GM12878 (cell line): ENCODE measurements at regions not wholly inside any gene's neighbourhood (a gene's known extent, or its start where the extent isn't known, plus 50 kb on each side); places are given as distances from the start of the nearest gene placed in this dataset.

Experiments
- ATAC-seq: fragments of 200-7000 bp; cut with Tn5 transposase; 3 replicates; pipeline ENCODE4 v1.9.1; 2020; ENCODE audit warnings: mild to moderate bottlenecking, moderate library complexity
- BruUV-seq: library from RNA; stranded (reverse); fragments of 400-500 nt; replicated peaks from 2 replicates; lab custom pipeline; 2021; lab: Mats Ljungman, UMichigan
- CTCF ChIA-PET: fragments of 300-600 bp; sonication (Branson Sonifier 250); formaldehyde crosslinking; extraction: SDS; loops from one replicate; lab custom pipeline; 2021; ENCODE audit warnings: inconsistent platforms; lab: Yijun Ruan, JAX
- POLR2A ChIA-PET: fragments of 350-600 bp; formaldehyde crosslinking; extraction: SDS; loops from one replicate; lab custom pipeline; 2021; ENCODE audit warnings: inconsistent platforms; lab: Charles Lee
- RAD21 ChIA-PET: fragments of 300-600 bp; sonication (Branson Sonifier 250); formaldehyde crosslinking; loops from one replicate; lab custom pipeline; 2023; ENCODE audit warnings: antibody characterized with exemption; ENCODE audit not compliant: unreplicated experiment; lab: Charles Lee
- SMC1A ChIA-PET: fragments of 300-600 bp; sonication (Branson Sonifier 250); formaldehyde crosslinking; loops from one replicate; lab custom pipeline; 2023; ENCODE audit not compliant: unreplicated experiment, uncharacterized antibody; lab: Charles Lee
- DNase-seq: peaks from one replicate; pipeline ENCODE4 v3.0.0-alpha.2; 2011; ENCODE audit warnings: low read depth, low spot score
- FAIRE-seq: peaks from 3 replicates; lab custom pipeline; 2011; peaks lifted over from hg19 to GRCh38; lab: Jason Lieb, UNC
- H2AFZ ChIP-seq: 2 replicates; pipeline ENCODE4 v1.6.0; 2011; ENCODE audit warnings: low read depth, low read length, control low read depth; ENCODE audit not compliant: control insufficient read depth
- H3K27ac ChIP-seq: 2 replicates; pipeline ENCODE4 v1.5.1; 2011; ENCODE audit warnings: control low read depth; ENCODE audit not compliant: control insufficient read depth, insufficient read depth
- H3K27me3 ChIP-seq, 2 experiments: replicated peaks in 1 of 2; 2 replicates each; pipeline versions ENCODE4 v1.6.0 to v1.6.1; 2011; ENCODE audit warnings: low read length in 1 of 2; ENCODE audit not compliant: control insufficient read depth in 2 of 2, insufficient read depth in 2 of 2
- H3K36me3 ChIP-seq, 2 experiments: 2 replicates each; pipeline ENCODE4 v1.5.1; 2011; ENCODE audit warnings: low read length in 1 of 2; ENCODE audit not compliant: control insufficient read depth in 2 of 2, insufficient read depth in 2 of 2
- H3K4me1 ChIP-seq: 2 replicates; pipeline ENCODE4 v1.6.1; 2011; ENCODE audit warnings: mild to moderate bottlenecking, low read length, moderate library complexity, mixed read lengths; ENCODE audit not compliant: control insufficient read depth, insufficient read depth
- H3K4me2 ChIP-seq: 2 replicates; pipeline ENCODE4 v1.6.0; 2011; ENCODE audit warnings: control low read depth; ENCODE audit not compliant: control insufficient read depth, insufficient read depth
- H3K4me3 ChIP-seq: fragments of 200-600 bp; sonication (generic); 2 replicates; pipeline ENCODE4 v1.5.1; 2016
- H3K79me2 ChIP-seq: 2 replicates; pipeline ENCODE4 v1.6.0; 2011; ENCODE audit warnings: low read length; ENCODE audit not compliant: control insufficient read depth, insufficient read depth
- H3K9ac ChIP-seq: 2 replicates; pipeline ENCODE4 v1.8.0; 2011; ENCODE audit warnings: low read length, control low read depth, mixed read lengths; ENCODE audit not compliant: control insufficient read depth, insufficient read depth
- H3K9me3 ChIP-seq: replicated peaks from 3 replicates; pipeline ENCODE4 v1.5.1; 2011; ENCODE audit warnings: mild to moderate bottlenecking, low read length; ENCODE audit not compliant: control insufficient read depth, insufficient read depth
- H4K20me1 ChIP-seq: 2 replicates; pipeline ENCODE4 v1.6.0; 2011; ENCODE audit not compliant: control insufficient read depth, insufficient read depth
- CREM ChIP-seq: IDR thresholded peaks from 2 replicates; pipeline ENCODE4 v1.6.1; 2014; ENCODE audit warnings: antibody characterized with exemption, low read depth
- FOXK2 ChIP-seq: fragments of 450-650 bp; IDR thresholded peaks from 2 replicates; pipeline ENCODE4 v1.6.1; 2017; ENCODE audit warnings: mild to moderate bottlenecking, moderate library complexity
- JUNB ChIP-seq: IDR thresholded peaks from 2 replicates; pipeline ENCODE4 v1.6.1; 2016; ENCODE audit warnings: antibody characterized with exemption, mild to moderate bottlenecking
- NFIC ChIP-seq: IDR thresholded peaks from 2 replicates; pipeline ENCODE4 v1.6.1; 2012; ENCODE audit warnings: low read depth, mild to moderate bottlenecking, inconsistent platforms, low read length, moderate library complexity
- PML ChIP-seq: IDR thresholded peaks from 2 replicates; pipeline ENCODE4 v1.6.1; 2012; ENCODE audit warnings: low read length, inconsistent platforms
- RELA ChIP-seq: fragments of 450-650 bp; IDR thresholded peaks from 2 replicates; pipeline ENCODE4 v1.8.0; 2014; ENCODE audit warnings: borderline replicate concordance; ENCODE audit not compliant: partially characterized antibody
- RUNX3 ChIP-seq: IDR thresholded peaks from 2 replicates; pipeline ENCODE4 v1.6.1; 2012; ENCODE audit warnings: low read length, inconsistent platforms
- SMC3 ChIP-seq: IDR thresholded peaks from 2 replicates; pipeline ENCODE4 v1.6.1; 2011; ENCODE audit warnings: low read length, improper control_type of control experiment, borderline replicate concordance
- TBL1XR1 ChIP-seq: IDR thresholded peaks from 2 replicates; pipeline ENCODE4 v1.6.1; 2012; ENCODE audit warnings: low read depth, low read length, improper control_type of control experiment
- ZBED1 ChIP-seq: IDR thresholded peaks from 2 replicates; pipeline ENCODE4 v1.6.1; 2016; ENCODE audit warnings: borderline replicate concordance
- ZBTB4 ChIP-seq: fragments of 450-650 bp; formaldehyde crosslinking; IDR thresholded peaks from 2 replicates; pipeline ENCODE4 v1.4.0; 2022; ENCODE audit warnings: mild to moderate bottlenecking, moderate library complexity
- ZNF217 ChIP-seq: fragments of 450-650 bp; IDR thresholded peaks from 2 replicates; pipeline ENCODE4 v1.6.1; 2017; ENCODE audit warnings: antibody characterized with exemption, mild to moderate bottlenecking
- ZNF384 ChIP-seq: IDR thresholded peaks from 2 replicates; pipeline ENCODE4 v1.6.1; 2012; ENCODE audit warnings: low read depth, mild to moderate bottlenecking, low read length, improper control_type of control experiment, borderline replicate concordance
- ZNF687 ChIP-seq: fragments of 450-650 bp; IDR thresholded peaks from 2 replicates; pipeline ENCODE4 v1.6.1; 2017; ENCODE audit warnings: mild to moderate bottlenecking, moderate library complexity
- WGBS: methylation state at CpG from one replicate; pipeline ENCODE4 v1.1.6; 2016; ENCODE audit warnings: low lambda C conversion rate; ENCODE audit not compliant: insufficient replicate concordance, insufficient coverage; ENCODE audit errors: missing lambda C conversion rate; 5-methylcytosine and 5-hydroxymethylcytosine counted together
- in situ Hi-C: fragments of 300-500 bp; cut with MboI; formaldehyde crosslinking; loops from 9 replicates; pipeline ENCODE4 v1.14.3; 2018; ENCODE audit warnings: mixed read lengths
- intact Hi-C: fragments of 100-400 bp; cut with micrococcal nuclease; formaldehyde crosslinking; loops from one replicate; pipeline ENCODE4 v1.14.2; 2022; ENCODE audit not compliant: unreplicated experiment
- TF ChIP-seq, protein P1 (sequence below): fragments of 450-650 bp; IDR thresholded peaks from 2 replicates; pipeline ENCODE4 v1.6.1; 2014; ENCODE audit warnings: mild to moderate bottlenecking

- TF ChIP-seq ZBTB4 (CRISPR knock-in tag) (no peak), NFIC (no peak), RELA (no peak), PML (no peak), CREM (no peak)
- TF ChIP-seq, protein P1, sequence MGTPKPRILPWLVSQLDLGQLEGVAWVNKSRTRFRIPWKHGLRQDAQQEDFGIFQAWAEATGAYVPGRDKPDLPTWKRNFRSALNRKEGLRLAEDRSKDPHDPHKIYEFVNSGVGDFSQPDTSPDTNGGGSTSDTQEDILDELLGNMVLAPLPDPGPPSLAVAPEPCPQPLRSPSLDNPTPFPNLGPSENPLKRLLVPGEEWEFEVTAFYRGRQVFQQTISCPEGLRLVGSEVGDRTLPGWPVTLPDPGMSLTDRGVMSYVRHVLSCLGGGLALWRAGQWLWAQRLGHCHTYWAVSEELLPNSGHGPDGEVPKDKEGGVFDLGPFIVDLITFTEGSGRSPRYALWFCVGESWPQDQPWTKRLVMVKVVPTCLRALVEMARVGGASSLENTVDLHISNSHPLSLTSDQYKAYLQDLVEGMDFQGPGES: no peak
Observed at GRCh38 chr3:6098516-6099157, 762.3 kb upstream of the GRM7 start (continued).

DNA sequence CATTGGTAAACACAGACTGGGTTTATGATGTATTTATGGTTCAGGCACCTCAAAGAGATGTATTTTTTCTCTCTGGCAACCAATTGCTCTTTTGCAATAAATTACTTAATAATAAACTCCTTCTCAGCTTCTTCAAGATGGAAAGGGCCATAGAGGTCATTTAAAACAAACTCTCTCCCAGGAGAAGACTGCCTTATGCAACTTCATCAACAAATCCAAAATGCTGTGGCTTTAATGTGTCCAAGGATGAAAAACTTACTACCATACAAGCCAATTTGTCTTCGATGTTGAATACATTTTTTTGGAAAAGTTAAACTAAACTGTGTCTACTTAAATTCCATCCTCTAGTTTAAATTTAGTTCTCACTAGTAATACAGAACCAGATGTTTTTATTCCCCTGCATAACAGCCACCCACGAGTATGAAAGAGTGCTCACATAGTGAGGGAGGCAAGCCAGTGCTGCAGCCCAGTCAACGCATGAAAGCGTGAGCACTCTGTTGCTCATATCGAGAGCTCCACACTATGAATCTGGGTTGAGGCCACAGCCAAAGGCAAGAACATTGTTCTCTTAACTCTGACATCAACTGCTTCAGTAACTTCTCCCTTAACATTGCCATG is 761.3 kb upstream of the GRM7 start:
- no TSS peak for BruUV-seq
- no peaks in the 10 kb centered on the region for H3K36me3 ChIP-seq
- no peak for FAIRE-seq
- POLR2A ChIA-PET: no interaction called here
- in situ Hi-C loops: no loop called here
- H3K27ac ChIP-seq: no peak overlapping the region
- no peak overlapping the region for H3K9ac ChIP-seq
- ATAC-seq: peak; percentile 95
- H3K4me3 ChIP-seq: no peak overlapping the region
- SMC1A ChIA-PET: no interaction called here
- H3K4me1 ChIP-seq: no peaks in the 10 kb centered on the region
- 23% methylated on average over 5 of the region's 5 CpGs for WGBS
- H3K79me2 ChIP-seq: no peaks in the 10 kb centered on the region
- H4K20me1 ChIP-seq: no peaks in the 10 kb centered on the region
- intact Hi-C loops: no loop called here
- CTCF ChIA-PET: no interaction called here
- no peaks in the 10 kb centered on the region for H3K9me3 ChIP-seq
- no peak for DNase-seq
- RAD21 ChIA-PET: no interaction called here
- no peak overlapping the region for H2AFZ ChIP-seq
- no peak overlapping the region for H3K4me2 ChIP-seq
- H3K27me3 ChIP-seq: no peaks in the 10 kb centered on the region
- TF ChIP-seq TBL1XR1 (no peak), ZNF687 (no peak), RUNX3 (peak; percentile 43; the same call in 1 of the 2 replicates), FOXK2 (no peak), SMC3 (no peak), ZNF384 (no peak), RELA (no peak), JUNB (peak; percentile 53; the same call in 1 of the 2 replicates), NFIC (peak; percentile 34; the same call in 1 of the 2 replicates), ZNF217 (no peak), CREM (peak; percentile 52; the same call in 1 of the 2 replicates), ZBED1 (no peak)
